Non-pigmented ciliary epithelial cell (primary cell): ENCODE measurements at regions not wholly inside any gene's neighbourhood (a gene's known extent, or its start where the extent isn't known, plus 50 kb on each side); places are given as distances from the start of the nearest gene placed in this dataset.
A peak's percentile ranks its signal among the peaks of the same experiment; 100 is the strongest.

Experiments
- DNase-seq: peaks from one replicate; pipeline ENCODE4 v3.0.0-alpha.2; 2010; ENCODE audit warnings: low read depth

DNA sequence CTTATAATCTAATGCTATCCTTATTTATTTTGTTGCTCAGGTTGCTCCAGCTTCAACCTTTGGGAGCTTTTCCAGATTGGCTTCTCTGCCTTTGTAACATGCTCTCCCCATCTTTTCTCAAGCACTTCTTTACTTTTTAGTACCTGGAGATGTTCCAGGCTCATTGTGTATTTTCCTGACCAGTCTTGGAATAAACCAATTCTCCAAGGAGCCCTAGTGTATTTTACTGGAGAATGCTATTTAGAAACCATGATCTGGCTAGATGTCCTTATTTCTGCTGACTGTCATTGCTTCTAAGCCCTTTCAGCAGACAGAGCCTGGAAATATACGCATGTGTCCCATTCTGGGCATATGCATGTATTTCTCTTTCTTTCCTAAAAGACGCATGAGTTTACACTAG, 95.7 kb downstream of the EMX2 start:
- no peak for DNase-seq

DNA sequence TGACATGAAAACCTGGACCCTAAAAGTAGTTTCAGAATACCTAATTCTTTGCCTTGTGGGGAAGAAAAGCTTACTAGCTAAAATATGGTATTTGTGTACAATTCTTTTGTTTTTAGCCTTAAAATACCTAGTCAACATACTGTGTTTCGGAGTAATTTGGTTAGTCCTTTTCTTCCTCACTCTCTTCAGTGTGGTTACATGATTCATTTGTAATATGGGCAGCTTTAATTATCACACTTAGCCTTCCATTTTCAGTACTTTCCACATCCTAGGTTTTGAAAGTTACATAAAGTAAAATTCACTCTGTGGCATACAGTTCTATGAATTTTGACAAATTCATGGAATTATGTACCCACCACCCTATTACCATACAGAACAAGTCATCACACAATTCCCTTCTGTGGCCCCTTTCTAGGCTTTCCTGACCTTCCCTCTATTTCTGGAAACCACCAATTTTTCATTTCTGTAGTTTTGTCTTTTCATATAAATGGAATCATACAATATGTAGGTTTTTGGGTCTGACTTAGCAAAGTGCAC, 96.2 kb downstream of the EMX2 start:
- DNase-seq: no peak

DNA sequence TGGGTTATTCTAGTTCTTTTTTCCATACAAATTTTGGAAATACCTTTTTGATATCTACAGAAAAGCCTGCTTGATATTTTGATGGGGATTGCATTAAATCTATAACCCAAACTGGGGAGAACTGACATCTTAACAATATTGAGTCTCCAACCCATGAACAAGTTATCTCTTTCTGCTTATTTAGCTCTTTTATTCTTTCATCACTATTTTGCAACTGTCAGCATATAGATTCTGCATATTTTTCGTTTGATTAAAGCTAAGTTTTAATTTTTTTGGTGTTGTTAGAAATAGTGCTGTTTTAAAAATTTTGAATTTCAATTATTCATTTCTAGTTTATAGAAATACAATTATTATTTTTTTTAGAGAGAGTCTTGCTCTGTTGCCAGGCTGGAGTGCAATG, 97.9 kb downstream of the EMX2 start:
- DNase-seq: no peak

DNA sequence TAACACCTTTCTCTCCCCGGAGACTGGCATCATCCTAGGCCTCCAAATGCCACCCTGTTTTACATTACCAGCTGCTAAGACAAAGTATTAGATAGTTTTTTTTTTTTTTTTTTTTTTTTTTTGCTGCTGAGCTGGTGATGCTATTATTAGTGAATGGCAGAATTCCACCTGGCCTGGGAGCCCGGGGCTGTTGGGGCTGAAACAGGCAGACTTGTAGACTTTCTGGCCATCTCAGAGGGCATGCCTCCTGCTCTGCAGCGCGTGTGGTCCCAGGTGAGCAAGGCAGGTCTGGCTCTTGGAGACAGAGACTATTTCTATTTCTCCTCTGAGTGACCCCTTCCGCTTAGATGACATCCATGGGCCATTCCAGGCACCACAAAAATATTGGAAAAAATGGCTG, 104.2 kb downstream of the EMX2 start:
- DNase-seq: no peak

DNA sequence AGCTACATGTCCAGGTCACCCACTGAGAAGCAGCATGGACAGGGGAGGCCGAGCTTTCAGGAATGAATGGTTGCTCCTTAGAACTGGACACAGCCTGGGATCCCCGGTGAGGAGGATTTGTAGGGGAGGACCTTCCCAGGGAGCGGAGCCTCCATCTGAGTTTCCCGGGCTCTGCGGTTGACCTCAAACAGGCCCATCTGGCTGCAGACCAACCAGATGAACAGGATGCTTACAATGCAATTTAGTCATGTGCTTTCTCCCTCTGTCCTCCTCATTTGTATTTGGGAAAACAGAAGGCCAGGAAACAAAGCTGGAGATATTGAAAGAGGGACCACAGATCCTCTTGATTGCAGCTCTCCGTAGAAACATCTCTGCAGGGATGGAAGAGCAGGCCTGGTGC, 104.8 kb downstream of the EMX2 start:
- no peak for DNase-seq

DNA sequence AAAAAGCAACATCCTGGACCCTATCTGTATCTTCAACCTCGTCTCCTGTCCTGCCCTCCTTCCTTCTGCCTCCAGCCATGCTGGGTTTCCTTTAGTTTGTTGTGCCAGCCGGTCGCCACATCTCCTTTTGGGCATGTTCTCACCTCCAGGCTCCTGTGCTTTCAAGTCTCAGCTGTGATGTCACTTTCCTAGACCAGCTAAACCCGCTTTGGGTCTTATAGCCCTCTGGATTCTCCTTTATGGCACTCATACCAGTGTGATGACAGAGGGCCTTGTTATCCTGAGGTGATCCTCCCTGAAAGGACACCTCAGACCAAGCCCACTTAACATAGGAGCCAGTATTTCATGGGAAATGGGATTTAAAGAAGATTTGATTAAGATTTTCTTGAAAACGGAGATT, 108.6 kb downstream of the EMX2 start:
- DNase-seq: no peak

DNA sequence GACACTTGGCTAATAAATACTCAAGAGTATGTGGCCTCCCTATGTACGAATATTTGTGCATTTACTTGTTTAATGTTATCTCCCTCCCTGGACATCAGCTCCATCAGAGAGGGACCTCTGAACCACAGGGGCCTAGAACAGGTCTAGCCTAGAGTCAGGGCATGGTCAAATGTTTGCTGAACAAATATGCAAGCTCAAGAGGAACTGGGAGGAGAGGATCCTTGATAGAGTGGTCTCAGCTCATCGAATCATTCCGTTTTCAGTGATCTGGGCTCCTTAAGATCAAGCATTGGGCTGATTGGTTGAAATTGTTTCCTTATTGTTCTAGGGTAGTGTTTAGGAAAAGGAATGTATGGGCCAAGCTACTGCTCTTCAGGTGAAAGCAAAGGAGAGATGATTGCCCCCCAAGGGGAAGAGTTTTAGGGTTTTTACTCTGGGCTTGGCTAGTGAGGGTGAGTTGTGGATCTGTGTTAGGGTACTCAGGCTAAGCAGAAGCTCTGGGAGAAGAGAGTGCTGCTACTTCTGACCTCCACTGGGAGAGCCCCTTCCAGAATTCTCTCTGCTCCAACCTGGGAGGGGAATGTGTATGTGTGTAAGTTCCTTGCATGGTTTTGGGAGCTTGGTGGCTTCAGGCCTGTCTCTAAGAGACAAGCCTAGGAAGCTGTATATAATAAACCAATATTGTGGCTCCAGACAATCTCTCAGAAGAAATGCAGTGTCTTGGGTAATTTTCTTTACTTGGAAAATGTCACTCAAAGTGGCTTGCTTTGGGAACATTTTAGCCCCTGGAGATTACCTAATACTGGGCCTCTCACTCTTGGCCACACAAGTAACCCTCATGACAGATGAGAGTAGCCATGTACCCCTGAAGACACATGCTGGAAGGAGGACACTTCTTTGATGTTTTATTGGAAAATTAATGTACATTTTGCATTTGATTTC, 110.0 kb downstream of the EMX2 start:
- DNase-seq: no peak

DNA sequence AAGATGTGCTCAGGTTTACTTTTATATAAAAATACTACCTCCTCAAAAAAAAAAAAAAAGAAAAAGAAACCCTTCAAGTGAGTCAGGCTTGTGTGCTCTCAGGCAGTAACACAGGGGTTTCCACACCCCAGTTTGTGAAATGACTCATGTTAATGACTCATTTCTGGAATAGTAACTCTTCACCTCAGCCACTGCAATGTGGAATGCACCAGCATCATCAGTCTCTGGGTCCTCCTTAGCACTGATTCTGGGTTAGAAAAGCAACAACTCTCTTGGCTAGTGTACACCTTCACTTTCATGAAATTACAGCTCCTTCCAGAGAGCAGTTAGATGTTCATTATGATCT, 110.6 kb downstream of the EMX2 start:
- peak; percentile 88 for DNase-seq

DNA sequence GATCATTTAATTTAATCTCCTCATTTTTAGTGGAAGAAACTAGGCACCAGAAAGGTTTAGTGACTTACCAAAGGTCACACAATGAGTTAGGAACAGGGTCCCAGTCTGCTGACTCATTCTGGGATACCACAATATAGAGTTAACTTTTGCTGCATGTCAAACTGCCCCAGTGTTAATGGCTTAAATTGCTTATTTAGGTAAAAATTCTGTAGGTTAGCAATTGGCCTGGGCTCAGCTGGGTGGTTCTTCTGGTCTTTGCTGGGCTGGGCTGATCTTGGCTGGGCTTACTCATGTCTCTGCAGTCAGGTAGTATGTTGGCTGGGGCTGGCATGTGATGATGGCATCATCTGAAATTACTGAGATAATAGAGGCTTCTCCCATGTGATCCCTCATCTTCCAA, 111.6 kb downstream of the EMX2 start:
- no peak for DNase-seq

DNA sequence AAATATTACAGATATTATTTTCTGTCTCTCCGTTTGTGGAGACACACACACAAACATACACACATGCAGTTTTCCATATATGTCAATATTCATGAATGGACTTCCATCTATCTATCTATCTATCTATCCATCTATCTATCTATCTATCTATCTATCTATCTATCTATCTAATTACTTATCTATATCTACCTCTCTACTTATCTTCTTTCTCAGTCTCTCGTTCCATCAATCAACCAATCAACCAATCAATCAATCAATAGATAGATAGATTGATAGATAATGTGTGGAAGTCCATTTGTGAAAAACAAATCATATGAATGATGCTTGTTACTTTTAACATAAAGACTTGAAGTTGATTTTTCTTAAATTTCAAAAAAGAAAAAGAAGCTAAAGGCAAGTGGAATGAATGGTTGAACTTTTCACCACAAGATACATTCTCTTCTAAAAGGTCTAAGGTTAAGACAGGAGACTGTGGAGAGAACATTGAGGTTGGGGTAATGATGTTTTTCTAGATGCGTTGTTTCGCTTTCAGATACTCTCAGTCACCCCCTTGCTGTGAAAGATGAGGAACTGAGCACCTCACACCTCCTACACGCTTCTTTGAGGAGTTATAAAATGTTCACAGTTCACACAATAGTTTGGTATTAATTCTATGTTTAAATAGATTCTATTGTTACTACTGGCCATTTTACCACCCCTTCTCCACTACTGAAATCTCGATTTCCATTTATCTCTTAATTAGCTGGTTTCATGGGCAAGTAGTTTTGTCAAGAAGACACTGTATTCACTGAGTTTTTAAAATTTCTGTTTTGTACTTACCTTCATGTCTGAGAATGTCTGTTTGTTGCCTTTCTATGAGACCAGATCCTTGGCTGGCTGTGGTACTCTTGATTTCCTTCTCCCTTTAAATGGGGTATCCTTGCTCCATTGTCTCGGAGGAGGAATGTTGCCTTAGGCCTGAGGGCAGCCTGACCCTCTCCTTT, 114.1 kb downstream of the EMX2 start:
- no peak for DNase-seq

DNA sequence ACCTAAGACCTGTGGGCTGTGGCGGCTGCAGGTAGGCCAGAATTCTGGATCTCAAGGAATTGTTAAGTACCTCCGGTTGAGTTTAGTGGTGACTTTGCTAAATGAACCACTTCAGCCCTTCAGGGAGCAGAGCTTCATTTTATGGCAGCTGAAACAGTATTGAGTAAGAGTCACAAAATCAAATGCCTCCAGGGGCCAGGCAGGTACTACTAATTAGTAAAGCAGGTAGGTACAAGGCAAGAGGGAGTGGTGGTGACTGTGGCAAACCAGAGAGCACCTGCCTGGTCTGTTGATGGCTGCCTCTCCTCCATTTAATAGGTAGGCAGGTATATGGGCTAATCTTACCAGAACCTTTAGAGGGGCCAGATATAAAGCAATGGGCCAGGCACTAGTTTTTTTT, 118.8 kb downstream of the EMX2 start:
- no peak for DNase-seq

DNA sequence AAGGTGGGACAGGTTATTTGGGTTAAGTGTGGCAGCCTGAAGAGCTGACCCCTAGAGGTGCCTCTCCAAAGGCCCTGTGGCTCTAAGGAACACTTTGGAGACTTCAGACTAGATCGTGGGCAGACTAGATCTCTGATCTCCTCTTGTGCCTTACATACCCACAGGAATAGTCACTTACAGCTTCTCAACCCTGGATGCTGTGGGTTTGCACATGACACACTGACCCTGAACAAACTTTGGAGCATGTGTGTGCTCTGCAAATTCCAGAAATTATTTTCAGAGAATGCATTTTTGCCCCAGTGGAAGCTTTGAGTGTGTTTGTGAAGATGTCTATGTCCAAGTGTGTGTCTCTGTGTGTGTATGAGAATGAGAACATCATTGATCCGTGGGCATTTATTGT, 119.6 kb downstream of the EMX2 start:
- DNase-seq: no peak

DNA sequence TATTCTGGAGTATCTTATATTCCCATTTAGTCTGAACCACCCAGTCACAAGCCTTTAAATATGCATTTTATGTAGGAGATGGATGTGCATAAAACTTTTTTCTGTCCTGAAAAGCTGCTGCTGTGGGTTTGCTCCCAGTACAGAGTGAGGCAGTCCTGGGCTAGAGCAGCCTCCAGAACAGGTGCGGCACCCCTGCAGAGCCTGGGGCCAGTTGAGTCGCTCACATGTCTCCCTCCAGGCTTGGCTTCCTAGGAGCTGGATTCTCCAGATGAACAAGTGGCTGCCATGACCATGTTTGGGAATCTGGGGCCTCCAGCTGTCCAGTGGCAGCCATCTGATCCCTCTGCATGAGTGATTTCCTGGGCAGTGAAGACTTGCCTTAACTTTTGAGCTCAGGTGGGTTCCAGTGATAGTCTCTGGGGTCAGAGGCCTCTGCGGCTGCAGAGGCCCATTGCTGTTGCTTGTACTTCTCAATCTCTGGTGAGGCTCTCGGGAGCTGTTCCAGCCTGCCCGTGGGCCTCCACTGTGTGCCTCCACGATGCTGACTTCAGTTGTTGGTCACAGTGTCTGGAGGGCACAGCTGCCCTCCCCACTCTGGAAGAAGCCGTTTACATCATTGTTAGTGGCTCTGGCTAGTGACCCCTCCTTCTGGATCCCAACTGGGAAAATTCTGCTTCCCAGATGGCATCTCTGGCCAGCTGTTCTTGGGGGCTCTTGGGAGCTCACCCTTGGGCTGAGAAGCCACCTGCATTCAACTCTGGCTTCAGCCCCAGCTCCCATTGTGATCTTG, 120.4 kb downstream of the EMX2 start:
- no peak for DNase-seq

DNA sequence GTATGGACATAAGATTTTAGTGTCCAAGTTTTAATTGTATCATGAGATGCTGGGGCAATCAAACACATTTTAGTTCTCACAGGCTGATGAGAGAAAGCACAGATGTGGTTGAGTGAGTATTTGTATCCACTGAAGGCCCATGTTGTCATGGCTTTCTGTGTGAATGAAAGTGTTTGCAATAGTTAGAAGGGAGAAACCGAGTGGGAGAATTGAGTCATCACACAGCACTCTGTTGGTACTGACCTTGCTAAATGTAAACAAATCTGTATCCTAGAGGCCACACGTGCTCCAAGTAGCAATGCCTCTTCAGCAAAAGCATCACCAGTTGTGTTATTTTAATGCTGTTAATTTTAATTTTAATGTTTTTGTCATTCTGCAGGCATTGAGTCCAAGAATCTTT, 121.2 kb downstream of the EMX2 start:
- peak; percentile 45 for DNase-seq

DNA sequence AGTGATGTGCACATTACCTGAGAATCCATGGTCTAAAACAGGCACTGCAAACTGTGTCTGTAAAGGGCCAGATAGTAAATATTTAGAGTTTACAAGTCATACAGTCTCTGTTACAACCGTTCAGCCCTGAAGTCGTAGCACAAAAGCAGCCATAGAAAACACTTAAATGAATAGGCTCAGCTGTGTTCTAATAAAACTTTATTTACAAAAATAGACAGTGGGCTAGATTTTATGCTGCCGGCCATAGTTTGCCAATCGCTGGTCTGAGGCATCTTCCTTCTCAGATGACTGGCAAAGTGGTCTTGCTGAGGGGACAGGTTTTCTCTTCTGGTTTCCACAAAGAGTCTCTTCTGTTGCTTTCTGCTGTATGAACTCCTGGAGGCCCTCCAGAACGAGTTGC, 121.7 kb downstream of the EMX2 start:
- DNase-seq: no peak

DNA sequence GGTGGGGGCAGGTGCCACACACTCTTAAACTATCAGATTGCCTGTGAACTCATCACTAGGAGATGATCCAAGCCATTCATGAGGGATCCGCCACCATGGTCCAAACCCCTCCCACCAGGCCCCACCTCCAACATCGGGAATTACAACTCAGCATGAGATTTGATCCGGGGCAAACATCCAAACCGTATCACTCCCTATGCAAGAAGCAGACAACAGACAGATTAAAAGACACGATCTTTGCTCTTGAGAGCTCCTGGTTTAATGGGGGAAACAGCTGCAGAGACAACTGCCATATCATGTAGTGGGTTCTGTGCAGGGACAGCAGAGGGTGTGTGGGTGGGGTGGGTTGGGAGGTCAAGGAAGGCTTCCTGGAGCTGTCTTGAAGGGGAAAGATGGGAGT, 123.6 kb downstream of the EMX2 start:
- DNase-seq: no peak

DNA sequence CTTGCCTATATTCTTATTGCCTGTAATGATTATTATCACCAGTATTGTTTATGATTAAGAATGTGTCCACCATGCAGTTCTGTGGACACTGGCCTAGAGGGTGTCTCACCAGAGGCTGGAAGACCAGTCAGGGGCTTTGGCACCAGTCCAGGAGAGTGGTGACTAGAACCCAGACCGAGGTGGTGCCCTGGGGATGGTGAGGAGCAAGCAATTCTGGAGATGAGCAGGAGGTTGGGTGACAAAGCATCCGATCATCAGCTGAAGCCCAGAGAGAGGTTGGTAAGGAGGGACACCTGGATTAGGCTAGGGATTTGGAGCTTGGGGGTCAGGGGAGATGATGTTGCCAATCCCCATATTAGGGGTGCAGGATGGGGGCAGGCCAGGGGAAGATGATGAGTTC, 124.4 kb downstream of the EMX2 start:
- no peak for DNase-seq

DNA sequence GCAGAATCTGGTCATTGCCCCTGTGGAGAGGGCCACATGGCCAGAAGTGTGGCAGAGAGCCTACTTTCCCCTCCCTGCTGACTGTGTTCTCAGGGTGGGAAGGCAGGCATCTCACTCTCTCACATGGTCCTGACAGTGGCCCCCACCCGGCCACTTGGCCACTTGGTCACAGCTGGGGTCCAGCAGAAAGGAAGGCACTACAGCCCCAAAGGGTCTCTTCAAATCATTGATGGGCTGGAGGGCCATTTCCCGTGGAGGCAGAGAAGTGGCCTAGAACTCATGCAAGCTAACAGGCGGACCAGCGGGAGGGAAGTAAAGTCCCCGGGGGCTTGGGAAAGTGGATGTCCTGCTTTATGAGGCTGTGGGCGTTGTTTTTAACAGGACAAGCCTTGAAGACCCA, 125.3 kb downstream of the EMX2 start:
- DNase-seq: no peak

DNA sequence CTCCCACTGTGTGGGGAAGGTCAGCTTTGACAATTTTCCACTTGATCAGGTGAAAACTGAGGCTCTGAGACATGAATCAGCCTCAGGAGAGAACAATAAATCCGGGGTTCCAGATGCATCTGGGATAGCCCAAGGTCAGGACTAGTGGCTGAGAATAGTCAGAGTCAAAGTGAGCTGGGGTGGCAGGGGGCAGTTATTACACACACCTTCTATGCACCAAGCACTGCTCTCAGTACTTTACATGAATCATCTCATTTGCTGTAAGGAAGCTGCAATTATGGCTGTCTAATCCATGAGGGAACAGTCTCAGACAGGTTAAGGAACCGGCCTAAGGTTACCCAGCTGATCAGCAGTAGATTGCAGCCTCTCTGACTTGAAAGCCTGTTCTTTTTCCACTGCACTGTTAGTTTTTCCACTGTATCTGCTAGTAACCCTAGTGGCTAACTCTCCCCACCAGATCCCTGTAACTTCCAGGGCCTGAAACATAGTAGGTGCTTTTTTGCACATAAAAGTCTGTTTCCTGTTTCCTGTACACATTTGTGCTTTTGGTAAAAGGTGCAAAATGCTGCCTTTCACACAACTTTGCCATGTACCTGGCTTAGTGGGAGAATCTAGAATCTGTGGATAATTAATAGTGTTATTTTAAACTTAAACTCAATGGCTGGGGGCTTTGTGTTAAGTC, 125.9 kb downstream of the EMX2 start:
- no peak for DNase-seq

DNA sequence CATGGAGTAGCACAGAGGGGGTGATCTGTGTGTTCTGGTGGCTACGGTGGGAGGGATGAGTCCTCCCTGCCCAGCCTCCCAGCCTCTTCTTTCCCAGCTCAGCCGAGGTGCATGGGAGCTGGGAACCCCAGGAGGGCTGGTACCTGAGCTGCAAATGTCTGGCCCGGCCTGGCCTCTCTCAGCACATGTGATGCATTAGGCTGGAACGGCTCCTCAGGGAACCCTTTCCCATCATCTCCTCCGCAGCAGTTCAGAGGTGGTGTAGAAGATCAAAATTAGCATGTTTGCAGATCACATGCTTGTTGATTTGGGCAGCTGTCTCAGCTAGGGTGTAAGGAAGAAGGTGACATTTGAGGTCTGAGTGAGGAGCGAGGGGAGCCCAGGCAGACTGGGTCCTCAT, 126.6 kb downstream of the EMX2 start:
- DNase-seq: no peak

DNA sequence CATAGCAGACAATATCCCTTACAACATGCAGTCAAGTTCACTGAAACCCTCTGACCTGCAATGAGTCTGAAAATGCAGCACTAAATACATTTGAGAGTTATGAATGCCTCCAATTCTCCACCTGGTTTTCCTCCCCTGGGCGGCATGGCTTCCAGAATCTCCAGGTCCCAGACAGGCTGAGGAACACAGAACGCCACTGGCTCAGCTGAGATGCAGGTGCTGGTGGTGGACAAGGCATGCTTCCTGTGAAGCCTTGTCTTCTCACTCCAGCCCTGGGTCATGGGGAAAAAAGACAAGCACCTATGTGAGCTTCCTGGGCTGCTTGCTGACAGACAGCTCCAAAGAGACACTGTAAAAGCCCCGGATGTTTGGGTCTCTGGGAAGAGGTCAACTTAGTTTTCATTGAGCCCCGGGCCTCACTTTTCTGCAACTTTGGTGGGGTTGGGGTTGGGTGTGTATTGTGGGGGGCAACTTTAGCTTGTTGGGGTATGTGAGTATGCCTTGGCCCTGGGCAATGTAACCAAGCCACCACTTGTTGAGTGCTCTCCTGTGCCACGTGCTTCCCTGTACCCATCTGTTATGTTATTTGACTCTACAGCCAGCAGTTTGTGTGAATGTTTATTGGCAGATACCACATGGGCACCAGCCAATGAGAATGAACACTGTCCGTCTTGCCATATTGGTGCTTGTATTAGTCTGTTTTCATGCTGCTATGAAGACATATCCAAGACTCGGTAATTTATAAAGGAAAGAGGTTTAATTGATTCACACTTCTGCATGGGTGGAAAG, 127.8 kb downstream of the EMX2 start:
- DNase-seq: no peak
